Muscle layer of colon (tissue), 2 donors: ENCODE measurements at regions not wholly inside any gene's neighbourhood (a gene's known extent, or its start where the extent isn't known, plus 50 kb on each side); places are given as distances from the start of the nearest gene placed in this dataset.

Experiments used
- H3K27ac ChIP-seq: one replicate; pipeline ENCODE4 v1.7.0; 2013; ENCODE audit warnings: low read depth, mild to moderate bottlenecking, low read length, moderate library complexity
- H3K27me3 ChIP-seq, 2 donors: one replicate each; pipeline ENCODE4 v1.7.0; 2013; ENCODE audit warnings: low read length in 2 of 2, mild to moderate bottlenecking in 2 of 2; ENCODE audit not compliant: insufficient read depth in 2 of 2, control insufficient read depth in 1 of 2
- H3K36me3 ChIP-seq: one replicate; pipeline ENCODE4 v1.7.0; 2013; ENCODE audit warnings: mild to moderate bottlenecking, low read length; ENCODE audit not compliant: insufficient read depth
- H3K4me1 ChIP-seq: one replicate; pipeline ENCODE4 v1.7.0; 2013; ENCODE audit warnings: mild to moderate bottlenecking, low read length; ENCODE audit not compliant: insufficient read depth
- H3K4me3 ChIP-seq, 2 donors: one replicate each; pipeline ENCODE4 v1.7.0; 2013; ENCODE audit warnings: low read length in 2 of 2, low read depth in 1 of 2, mild to moderate bottlenecking in 1 of 2, moderate library complexity in 1 of 2
- H3K9ac ChIP-seq: one replicate; pipeline ENCODE4 v1.7.0; 2013; ENCODE audit warnings: low read length
- H3K9me3 ChIP-seq: one replicate; pipeline ENCODE4 v1.7.0; 2013; ENCODE audit warnings: mild to moderate bottlenecking, low read length
- donor health status: abdominal sarcoma.
- donor health status: Adenocarcinoma of cecum.

- Histone ChIP-seq H3K27me3 (no peaks in the 10 kb centered on the region), H3K4me1 (no peaks in the 10 kb centered on the region), H3K27ac (no peak overlapping the region), H3K9ac (no peak overlapping the region), H3K4me3 (no peak overlapping the region), H3K36me3 (no peaks in the 10 kb centered on the region), H3K9me3 (no peaks in the 10 kb centered on the region)
These were observed 79.0 kb upstream of the B3GAT2 start for GRCh38 chr6:71035871-71036270.

GRCh38 chr6:71038711-71039344 lies 82.0 kb upstream of the B3GAT2 start:
- Histone ChIP-seq H3K9me3 (no peaks in the 10 kb centered on the region), H3K4me1 (no peaks in the 10 kb centered on the region), H3K27ac (no peak overlapping the region), H3K9ac (no peak overlapping the region), H3K27me3 (no peaks in the 10 kb centered on the region), H3K4me3 (no peak overlapping the region), H3K36me3 (no peaks in the 10 kb centered on the region)

DNA sequence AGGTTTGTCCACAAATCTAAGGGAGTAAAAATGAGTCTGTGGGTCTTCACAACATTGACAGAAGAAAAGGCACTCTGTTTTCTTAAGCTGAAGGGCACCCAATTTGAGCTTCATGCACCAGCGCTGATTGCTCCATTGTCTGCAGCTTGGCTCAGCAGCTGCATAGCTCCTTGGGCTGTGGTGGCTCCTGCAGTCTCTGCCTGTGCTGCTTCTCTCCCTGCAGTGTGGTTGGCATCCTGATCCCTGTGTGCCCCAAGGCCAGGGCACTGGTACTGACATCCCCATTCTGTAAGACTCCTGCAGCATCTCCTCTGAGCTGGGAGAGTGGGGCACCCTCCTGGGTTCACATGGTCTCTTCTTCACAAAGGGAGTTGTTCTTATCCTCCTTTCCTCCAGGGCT lies 83.2 kb upstream of the B3GAT2 start:
- H3K27ac ChIP-seq, result no peak overlapping the region
- no peak overlapping the region for H3K9ac ChIP-seq

GRCh38 chr6:71040841-71041240 lies 84.0 kb upstream of the B3GAT2 start:
- no peak overlapping the region for H3K9ac ChIP-seq
- H3K4me3 ChIP-seq, result no peak overlapping the region
- no peaks in the 10 kb centered on the region for H3K9me3 ChIP-seq
- no peak overlapping the region for H3K27ac ChIP-seq
- no peaks in the 10 kb centered on the region for H3K4me1 ChIP-seq
- no peaks in the 10 kb centered on the region for H3K27me3 ChIP-seq
- no peaks in the 10 kb centered on the region for H3K36me3 ChIP-seq

More for the DNA sequence above, 83.2 kb upstream of the B3GAT2 start:
- no peaks in the 10 kb centered on the region for H3K4me1 ChIP-seq
- no peaks in the 10 kb centered on the region for H3K27me3 ChIP-seq
- no peaks in the 10 kb centered on the region for H3K36me3 ChIP-seq
- no peak overlapping the region for H3K4me3 ChIP-seq
- H3K9me3 ChIP-seq, result no peaks in the 10 kb centered on the region

DNA sequence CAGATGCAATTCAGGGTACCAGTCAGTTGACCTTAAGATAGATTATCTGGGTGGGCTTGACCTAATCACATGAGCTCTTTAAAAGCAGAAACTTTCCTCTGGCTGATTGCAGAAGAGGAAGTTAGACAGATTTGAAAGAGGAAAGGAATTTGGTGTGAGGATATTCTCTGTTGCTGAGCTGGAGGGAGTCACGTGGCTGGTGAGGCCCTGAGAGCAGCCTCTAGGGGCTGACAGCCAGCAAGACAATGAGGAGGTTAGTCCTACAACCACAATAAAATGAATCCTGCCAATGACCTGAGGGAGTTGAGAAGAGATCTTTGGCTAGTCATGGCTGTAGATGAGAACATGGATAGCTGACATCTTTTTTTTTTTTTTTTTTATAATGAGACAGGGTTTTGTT lies 87.0 kb upstream of the B3GAT2 start:
- Histone ChIP-seq H3K9ac (no peak overlapping the region), H3K4me3 (no peak overlapping the region), H3K36me3 (no peaks in the 10 kb centered on the region), H3K27ac (no peak overlapping the region), H3K9me3 (no peaks in the 10 kb centered on the region), H3K4me1 (no peaks in the 10 kb centered on the region), H3K27me3 (no peaks in the 10 kb centered on the region)

DNA sequence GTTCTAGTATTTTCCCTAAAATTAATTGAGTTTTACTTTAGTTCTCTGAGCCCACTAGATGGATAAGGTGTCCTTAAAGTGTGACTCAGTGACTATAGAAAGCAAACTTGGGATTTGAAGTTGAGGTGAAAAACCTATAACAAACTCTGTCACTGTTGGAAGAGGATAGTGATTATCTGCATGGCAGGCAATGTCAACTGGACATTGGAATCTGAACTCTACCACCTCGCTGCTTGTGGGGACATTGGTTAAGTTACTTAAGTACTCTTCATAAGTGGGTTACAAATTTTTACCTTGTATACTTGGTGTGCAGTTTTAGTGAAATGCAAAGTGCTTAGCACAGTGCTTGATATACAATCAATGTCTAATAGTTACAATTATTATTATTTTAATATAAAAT lies 87.9 kb upstream of the B3GAT2 start:
- Histone ChIP-seq H3K36me3 (no peaks in the 10 kb centered on the region), H3K9me3 (no peaks in the 10 kb centered on the region), H3K4me3 (no peak overlapping the region), H3K4me1 (no peaks in the 10 kb centered on the region), H3K27ac (no peak overlapping the region), H3K9ac (no peak overlapping the region), H3K27me3 (no peaks in the 10 kb centered on the region)

DNA sequence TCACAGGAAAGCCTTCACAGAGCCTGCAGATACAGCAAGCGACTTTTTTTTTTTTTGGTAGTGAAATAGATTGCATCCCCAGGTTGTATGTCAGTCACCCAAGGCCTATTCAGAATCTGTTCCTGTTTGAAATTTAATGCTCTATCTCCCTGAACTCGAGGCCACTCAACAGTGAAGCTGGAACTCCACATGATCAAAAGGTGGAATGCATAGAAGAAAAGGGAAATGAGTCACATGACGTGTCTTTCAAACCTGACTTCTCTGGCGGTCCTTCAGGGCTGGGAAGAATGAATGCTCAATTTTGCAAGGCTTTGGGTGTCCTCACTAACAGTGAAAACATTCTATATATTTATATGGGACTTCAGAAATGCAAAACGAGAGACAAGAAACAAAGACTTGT lies 88.4 kb upstream of the B3GAT2 start:
- Histone ChIP-seq H3K9ac (no peak overlapping the region), H3K4me1 (no peaks in the 10 kb centered on the region), H3K27me3 (no peaks in the 10 kb centered on the region), H3K27ac (no peak overlapping the region), H3K36me3 (no peaks in the 10 kb centered on the region), H3K9me3 (no peaks in the 10 kb centered on the region), H3K4me3 (no peak overlapping the region)

DNA sequence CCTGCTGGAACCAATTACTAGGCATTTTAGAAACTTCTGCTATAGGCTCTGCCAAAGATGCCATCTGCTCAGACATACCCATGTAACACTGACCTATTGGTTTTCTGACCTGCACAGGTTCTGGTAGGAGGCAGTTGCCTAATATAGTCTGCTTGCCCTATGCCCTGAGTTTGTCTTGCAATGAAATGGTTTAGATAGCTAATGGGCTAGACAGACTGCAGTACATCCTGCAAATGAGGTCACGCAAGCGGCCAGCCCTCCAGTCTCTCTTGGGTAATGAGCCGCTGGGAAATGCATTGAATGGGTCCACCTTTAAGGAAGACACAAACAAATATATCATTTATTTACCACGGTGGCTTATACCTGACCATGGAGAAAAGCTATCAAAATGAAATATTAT lies 90.6 kb upstream of the B3GAT2 start:
- Histone ChIP-seq H3K4me1 (no peaks in the 10 kb centered on the region), H3K4me3 (no peak overlapping the region), H3K9ac (no peak overlapping the region), H3K27me3 (no peaks in the 10 kb centered on the region), H3K9me3 (no peaks in the 10 kb centered on the region), H3K27ac (no peak overlapping the region), H3K36me3 (no peaks in the 10 kb centered on the region)

DNA sequence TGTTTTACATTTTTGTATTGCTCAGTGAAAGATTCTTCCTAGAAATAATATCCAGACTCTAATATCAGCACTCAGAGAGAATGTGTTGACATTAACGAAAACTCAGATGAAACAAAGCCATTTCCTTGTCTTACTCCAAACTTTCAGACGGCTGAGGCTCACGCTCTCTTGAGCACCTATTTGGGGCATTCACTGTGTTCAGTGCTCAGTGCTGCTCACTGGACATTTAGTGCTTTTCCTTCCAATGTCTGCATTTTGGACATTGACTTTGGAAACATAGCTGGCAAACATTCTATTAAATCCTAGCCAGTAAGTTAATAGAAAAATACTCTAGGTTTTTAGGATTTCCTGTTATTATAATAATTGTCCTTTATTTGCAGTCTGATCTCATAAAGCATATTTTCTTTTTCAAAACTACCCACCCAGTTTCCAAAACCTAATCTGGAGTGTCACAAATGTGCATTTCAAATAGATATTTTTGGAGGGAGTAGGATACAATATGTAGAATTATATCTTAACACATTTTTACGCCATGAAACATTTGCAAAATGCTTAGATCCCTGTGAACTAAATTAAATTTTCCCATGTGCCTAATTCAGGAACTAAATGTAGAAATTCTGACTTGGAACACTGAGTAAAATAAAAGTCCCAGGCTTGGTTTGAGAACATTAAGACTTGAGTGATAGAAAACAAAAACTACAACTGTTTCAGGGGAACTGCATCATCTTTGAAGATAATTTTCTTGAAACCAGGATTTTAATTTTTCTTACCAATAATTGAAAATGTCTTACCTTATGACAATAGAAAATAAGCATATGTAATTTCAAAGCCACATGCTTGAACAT lies 91.7 kb upstream of the B3GAT2 start:
- H3K9ac ChIP-seq, result no peak overlapping the region
- H3K27ac ChIP-seq, result no peak overlapping the region
- no peaks in the 10 kb centered on the region for H3K36me3 ChIP-seq
- no peak overlapping the region for H3K4me3 ChIP-seq
- H3K9me3 ChIP-seq, result no peaks in the 10 kb centered on the region
- H3K27me3 ChIP-seq, result no peaks in the 10 kb centered on the region
- H3K4me1 ChIP-seq, result no peaks in the 10 kb centered on the region

DNA sequence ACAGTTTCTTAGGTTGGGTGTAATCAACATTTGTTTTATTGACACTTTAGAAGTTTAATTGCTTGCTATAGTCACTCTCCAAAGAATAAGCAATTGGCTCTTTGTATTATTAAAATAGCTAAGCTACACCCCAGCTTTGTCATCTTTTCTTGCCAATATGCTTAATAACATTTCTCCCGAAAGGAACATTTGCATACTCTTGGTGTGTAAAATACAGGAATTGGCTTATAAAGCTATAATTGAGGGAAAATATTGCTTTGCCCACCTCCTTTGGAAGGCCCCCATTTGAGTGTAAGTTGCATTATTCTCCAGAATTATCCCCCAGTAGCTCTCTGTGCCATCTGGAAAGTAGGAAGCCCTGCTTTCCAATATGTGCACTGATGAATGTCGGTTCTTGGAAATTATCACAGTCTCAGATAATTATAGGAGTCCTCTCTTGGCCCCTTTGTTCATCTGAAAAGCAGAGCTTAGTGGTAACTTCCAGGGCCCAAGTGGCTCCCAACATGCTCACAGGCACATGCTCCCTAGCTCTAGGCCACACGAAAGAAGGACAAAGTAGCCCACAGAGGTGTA lies 92.4 kb upstream of the B3GAT2 start:
- H3K9ac ChIP-seq, result no peak overlapping the region
- no peak overlapping the region for H3K27ac ChIP-seq
- H3K27me3 ChIP-seq, result no peaks in the 10 kb centered on the region
- H3K4me1 ChIP-seq, result no peaks in the 10 kb centered on the region
- no peaks in the 10 kb centered on the region for H3K9me3 ChIP-seq
- no peaks in the 10 kb centered on the region for H3K36me3 ChIP-seq
- H3K4me3 ChIP-seq, result no peak overlapping the region

- no peaks in the 10 kb centered on the region for H3K36me3 ChIP-seq
- H3K9me3 ChIP-seq, result no peaks in the 10 kb centered on the region
- no peak overlapping the region for H3K9ac ChIP-seq
- H3K4me3 ChIP-seq, result no peak overlapping the region
- H3K27me3 ChIP-seq, result no peaks in the 10 kb centered on the region
- no peaks in the 10 kb centered on the region for H3K4me1 ChIP-seq
- no peak overlapping the region for H3K27ac ChIP-seq
These were observed 96.6 kb upstream of the B3GAT2 start for GRCh38 chr6:71053475-71053874.
